ENCODE measurements at regions not wholly inside any gene's neighbourhood (a gene's known extent, or its start where the extent isn't known, plus 50 kb on each side); places are given as distances from the start of the nearest gene placed in this dataset.
A peak's percentile ranks its signal among the peaks of the same experiment; 100 is the strongest.

DNA sequence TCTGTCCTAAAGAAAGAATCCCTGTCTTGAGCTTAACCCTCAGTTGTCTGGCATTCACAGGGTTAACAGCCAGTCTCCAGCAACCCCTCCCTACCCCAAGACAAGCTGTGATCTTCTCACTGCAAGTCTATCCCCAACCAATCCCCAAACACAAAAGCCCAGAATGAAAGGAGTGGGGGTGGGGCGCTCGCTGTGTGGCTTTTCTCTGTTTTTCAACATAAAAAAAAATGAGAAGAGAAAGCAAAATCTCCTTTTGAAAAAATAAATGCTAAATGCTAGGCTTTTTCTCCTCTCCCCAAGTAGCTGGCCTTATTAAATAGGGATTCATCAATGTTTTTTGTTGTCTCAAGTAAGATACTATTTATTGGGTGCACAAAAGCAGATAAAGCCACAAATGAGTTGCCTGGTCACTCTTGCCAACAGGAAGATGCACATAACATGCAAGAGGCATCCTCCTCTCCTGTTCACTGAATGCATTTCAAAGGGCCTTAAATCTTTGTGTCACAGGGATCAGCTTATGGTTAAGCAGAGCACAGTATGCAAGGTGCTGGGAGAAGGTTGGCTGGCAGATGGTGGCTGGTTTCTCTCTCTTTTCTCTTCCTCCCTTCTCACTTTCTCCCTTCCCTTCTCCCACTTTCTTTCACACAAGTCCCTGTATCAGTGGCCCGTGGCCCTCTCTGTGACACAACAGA lies 225.6 kb downstream of the CMPK2 start:
- no peak for DNase-seq

DNA sequence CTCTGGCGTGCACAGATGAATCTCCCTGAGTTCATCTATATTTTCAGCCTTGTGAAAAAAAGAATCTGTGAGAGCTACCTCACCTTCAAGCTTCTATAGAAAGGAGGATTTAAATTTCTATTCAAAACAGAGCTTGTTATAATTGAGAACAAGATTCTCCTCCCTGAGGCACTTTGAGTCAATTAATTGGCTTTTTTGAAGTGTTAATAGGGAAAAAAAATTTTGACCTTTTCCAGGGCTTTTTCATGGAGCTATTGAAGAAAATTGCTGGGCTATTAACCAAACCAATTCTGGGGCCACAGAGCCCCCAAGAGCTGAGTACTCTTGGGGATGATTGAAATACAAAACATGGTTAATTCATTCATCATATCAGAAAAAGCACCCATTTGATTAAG lies 225.1 kb downstream of the CMPK2 start:
- DNase-seq = no peak

DNA sequence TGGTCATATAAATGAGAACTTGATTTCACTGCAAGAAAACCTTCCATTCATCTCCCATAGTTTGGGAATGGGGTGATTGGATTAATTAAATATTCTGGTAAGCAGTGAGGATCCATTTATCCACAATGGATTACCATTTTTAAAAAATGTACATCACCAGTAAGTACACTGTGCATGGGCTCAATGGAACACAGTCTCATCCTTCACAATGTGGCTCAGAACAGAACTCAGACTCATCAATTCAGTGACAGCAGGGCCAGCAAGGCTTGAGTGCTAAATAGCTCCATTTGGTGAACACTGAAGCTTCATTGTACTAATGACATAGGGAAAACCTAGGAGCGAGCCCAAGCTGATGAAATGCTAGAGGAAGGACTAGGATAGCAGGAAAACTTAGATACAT lies 223.8 kb downstream of the CMPK2 start:
- DNase-seq = no peak

DNA sequence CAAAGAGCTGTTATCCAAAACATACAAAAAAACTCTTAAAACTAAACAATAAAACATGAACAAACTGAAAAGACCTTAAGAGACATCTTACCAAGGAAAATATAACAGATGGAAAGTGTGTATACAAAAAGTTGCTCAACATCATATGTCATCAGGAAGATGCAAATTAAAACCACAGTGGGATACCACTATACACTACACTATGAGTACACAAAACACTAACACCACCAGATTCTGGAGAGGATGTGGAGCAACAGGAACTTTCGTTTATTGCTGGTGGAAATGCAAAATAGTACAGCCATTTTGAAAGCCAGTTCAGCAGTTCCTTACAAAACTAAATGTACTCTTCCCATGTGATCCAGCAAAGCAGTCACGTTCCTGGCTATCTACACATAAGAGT lies 221.4 kb downstream of the CMPK2 start:
- no peak for DNase-seq

DNA sequence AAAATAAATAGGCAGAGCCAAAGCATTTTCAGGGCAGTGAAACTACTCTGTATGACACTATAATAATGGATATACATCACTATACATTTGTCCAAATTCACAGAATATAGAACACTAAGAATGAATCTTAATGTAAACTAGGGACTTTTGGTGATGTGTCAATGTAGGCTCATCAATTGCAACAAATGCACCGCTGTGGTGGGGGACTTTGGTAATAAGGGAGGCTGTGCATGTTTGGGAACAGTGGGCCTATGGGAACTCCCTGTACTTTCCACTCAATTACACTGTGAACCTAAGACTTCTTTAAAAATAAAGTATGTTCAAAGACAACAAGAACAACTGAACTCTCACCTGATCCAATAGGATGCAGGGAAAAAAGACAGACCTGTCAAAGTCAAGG lies 220.7 kb downstream of the CMPK2 start:
- no peak for DNase-seq

DNA sequence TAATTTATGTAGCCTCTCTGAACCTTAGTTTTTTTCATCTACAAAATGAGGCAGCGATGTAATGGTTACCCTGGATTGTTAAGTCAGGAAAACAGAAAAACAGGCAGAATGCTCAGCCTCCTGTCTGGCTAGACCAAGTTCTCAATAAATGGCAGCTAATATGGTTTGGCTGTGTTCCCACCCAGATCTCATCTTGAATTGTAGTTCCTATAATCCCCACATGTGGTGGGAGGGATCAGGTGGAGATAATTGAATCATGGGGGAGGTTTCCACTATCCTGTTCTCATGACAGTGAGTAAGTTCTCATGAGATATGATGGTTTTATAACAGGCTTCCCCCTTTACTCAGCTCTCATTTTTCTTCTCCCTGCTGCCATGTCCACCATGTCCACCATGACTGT lies 220.0 kb downstream of the CMPK2 start:
- DNase-seq = no peak

DNA sequence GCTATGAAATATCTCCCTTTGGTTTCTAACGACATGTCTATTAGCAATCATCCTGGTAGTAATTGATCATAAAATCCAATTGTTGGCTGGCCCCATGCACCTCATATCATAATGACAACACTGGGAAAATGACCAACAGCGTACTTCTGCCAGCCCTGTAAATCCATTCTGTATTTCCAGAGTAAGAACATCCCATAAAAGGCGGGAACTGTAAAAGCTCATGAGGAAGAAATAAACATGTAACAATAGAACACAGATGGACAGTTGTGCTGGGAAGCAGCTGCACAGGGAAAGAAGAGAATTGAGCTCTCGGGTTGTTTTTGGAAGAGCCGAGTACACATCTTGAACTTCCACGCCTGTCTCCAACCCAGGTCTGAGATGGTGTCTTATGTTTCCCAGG lies 218.7 kb downstream of the CMPK2 start:
- DNase-seq = no peak

DNA sequence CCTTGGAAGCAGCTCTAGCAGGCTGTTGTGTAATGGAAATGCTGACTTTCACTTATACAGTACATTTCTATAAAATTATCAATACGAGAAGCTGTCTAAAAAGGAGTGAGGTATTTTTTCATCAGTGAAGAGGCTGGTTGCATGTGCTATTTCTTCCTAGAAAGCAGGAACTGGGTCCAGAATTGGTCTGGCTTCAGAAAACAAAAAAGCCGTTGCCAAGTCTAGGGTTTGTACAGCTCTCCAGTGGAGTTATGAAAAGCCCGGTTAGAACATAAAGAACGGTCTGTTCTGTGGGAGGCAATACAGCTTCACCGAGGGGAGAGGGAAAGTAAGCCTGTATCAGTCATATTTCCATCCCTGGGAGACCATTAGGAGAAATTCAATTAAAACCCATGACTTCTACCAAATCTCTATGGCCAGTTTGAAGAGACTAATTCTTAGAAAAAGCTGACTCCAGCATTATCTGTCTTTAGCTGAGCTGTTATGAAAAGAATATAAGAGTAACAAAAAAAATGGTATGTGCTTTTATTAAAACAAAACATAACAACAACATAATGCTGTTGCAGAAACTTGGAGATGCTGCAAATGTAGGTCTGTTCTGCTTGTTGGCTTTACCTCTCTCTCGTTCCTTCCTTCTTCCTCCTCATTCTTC lies 217.0 kb downstream of the CMPK2 start:
- no peak for DNase-seq

DNA sequence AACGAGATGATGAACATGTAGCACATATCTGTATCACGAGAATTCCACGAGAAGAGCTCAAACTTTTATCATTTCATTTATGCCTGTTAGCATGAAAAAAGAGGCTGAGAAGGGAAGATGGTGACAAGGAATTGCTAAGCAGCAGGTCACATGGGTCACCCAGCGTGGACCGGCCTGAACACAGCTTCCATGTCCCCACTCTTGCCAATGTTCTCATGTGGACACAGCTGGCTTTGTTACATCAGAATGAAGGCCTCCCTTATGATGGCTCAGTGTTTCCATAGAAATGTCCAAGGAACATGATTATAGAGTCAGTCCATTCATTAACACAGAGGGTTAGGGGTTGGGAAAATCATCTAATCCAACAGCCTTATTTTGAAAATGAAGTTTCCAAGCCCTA lies 215.4 kb downstream of the CMPK2 start:
- DNase-seq = no peak

DNA sequence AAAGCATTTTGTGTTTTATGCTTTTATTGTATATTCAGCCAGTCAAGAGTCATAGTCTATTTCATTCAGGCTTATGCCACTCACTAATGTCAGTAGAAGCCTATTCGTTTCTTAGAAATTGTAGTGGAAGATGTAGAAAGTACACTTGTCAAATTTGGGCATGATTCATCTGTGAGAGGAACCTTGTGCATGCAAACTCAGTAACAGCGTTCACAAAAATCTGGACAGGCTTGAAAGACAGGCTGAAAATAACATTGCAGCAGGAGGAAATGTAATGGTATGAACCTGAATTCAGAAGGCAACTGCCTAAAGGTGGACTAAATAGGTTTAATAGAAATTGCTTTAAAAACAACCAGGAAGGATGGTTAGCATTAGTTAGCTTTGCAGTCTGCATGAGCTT lies 213.5 kb downstream of the CMPK2 start:
- no peak for DNase-seq

DNA sequence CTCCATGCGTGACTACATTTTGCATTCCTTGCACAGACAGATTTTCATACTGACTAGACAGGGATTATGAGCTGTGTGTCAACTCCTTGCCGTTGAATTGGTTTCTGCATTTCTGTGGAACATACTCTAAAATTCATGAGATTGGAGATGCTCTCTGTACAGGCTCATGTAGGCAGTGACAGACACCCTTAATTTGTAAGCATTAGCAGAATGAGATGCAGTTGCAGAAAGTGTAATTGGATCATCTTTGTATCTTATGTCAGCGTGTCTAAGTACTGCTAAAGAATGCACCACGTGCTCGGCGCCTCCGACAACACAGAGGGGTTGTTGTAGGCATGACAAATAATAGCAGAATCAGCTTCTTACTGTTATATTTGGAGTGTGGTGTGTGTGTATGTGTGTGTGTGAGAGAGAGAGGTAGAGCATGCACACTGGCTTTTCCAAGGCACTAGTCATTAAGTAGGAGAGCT lies 212.4 kb downstream of the CMPK2 start:
- DNase-seq = peak; percentile 3

DNA sequence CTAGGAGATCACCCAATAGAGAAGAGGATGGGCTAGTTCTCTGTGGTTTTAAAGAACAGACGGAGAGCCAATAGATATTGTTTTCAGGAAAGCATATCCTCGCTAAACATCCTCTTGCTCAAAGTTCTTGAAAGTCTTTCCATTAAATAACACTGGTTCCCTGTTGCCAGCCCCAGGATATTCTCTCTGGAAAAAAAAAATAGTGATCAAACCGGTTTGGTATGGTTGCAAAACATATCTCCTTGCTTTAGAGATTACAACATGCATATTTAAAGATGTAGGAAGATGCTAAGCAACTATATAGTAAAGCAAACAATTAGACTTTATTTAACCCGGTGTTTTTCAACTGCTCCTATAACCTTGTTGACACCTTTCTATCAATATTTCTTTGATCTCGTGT lies 211.4 kb downstream of the CMPK2 start:
- DNase-seq = no peak

DNA sequence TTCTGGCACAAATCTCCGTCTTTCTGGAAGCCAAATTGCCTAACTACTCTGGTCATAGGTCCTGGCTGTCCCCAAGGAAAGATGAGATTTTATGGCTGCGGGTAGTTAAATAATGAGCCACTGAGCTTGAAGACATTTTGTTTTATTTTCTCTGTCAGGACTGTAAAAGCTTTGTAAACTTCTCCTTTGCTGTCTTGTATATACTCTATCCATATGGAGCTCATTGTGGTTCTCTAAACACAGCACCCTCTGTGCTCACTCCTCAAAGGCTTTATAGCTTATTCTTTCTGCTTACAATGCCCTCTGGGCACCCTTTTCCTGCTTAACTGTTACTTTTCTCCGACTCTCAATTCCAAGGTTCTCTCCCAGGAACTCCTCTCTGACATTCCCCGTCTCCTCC lies 209.1 kb downstream of the CMPK2 start:
- DNase-seq = no peak

DNA sequence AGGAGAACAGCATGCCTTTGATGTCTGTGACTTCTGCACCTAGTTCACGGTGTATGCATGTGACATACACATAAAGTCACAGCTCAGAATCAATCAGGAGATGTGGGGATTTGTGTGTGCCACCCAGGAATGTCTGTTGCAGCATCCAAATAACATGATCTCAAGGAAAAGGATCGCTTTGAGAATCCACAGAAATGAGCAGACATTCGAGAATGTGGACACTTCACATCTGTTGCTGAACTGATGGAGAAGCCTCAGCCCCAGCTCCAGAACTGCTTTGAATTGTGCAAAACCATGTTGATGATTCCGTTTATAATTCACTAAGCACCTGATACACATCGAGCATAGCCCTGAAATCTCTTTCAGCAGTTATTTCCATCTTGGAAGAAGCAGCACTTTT lies 208.6 kb downstream of the CMPK2 start:
- DNase-seq = no peak

DNA sequence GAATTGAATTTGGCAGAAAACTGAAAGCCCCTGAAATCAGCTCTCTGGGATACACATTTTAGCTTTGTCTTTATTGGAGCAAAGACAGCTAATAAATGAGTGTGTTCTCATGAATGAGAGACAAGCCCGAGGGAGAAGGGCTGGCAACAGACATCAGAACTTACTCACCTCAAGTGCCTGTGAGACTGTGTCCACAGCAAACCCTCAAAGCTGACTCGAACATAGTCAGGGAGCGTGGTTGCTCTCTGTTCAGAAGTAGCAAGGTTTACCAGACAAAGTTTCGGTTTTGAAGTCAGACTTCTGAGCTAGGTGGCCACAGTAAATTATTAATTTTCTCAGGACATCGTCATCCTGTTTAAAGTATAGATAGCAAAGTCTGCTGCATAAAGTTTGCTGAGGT lies 207.9 kb downstream of the CMPK2 start:
- DNase-seq = no peak

DNA sequence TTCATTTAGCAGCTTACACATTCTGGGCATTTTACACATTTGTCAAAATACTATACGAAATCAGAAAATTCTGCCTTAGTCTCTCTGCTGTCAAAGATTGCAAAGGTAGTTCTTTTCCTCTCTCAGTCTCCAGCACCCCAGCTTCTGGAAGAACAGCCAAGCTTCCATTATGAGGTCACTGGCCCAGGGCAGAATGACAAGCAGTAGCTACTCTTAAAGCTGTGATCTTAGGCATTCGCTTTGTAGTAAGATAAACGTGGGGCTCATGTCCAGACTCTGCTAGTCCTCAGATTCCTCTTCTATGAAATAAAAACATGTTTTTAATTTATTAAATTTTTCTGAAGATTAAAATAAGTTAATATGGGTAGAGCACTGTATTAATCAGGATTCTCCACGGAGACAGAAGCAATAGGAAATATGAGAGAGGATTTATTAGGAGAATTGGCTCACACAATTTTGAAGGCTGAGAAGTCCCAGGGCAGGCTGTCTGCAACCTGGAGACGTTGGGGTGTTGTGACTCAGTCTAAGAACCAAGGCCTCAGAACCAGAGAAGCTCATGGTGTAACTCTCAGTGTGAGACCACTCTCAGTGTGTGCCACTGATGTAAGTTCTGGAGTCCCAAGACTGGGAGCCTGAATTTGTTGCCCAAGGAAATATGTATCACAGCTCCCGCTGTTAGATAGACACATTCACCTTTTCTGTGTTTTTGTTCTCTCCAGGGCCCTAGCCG lies 201.2 kb downstream of the CMPK2 start:
- DNase-seq = no peak

DNA sequence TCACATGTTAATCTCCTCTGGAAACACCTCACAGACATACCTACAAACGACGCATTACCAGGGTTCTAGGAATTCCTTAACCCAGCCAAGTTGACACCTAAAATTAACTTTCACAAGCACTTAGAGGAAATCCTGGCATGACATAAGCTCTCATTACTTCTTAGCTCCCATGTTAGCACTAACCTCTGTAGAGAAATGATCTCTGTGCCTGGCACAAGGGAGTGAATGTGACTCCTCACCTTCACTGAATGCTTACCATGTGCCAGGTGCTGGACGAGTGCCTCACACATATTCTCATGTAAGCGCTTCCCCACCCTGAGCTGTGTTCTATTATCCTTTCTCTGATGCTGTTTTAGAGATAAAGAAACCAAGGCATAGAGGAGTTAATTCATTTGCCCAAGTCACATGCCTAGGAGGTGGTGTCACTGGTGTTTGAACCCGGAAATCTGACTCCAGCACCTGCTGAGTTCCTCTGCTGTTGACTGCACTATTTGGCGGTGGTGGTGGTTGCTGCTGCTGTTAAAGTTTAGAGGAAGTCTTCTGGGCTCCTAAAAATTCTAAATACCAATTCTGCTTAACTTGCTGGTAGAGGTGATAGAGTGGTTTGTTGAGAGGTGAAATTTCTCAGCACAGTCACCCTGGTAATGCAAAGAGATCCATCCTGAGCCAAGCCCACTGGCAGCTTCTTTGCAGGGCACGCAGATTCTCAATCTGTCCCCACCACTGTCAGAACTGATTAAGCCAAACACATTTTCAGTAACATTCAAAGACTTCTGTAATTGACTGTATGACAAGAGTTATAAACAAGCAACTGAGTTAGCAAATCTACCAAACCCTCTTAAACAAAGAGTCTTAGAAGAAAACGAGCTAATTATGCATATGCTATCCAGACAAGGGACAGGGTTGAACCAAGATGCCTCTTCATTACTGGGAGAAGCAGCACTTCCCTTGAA lies 200.3 kb downstream of the CMPK2 start:
- no peak for DNase-seq

DNA sequence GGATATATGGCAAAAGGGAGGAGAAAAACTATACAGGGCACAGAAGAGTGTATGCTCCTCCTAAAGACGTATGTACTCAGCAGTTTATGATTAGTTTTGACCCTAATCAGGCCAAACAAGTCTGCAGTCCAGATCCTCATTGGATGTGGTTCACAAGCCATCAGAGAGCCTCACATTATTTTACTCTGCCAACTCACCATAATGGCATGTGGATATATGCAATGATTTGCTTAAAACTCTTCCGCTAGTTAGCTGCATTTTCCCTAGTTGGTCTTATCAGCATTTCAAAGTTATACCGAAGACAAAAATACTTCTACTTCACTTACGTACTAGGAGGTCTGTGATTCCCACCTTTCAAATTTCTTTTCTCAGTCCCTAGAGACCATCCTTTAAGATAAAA lies 198.4 kb downstream of the CMPK2 start:
- DNase-seq = no peak

DNA sequence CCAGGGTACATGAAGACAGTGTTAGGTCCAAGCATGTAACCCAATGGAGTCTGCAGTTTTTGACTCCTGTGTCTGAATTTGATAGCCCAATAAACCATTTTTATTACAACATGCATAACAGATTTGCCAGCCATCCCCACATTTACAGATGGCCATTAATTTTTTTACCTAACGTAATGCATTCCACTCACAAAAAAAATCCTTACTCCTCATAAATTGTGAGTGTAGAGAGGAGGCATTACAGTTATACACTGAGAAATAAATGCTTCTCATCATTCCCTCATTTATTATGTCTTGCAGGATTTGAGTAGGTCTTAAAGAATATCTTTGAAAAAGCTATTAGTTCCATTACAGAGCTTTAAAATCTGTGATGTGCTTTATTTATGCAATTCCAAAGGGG lies 193.8 kb downstream of the CMPK2 start:
- DNase-seq = no peak

DNA sequence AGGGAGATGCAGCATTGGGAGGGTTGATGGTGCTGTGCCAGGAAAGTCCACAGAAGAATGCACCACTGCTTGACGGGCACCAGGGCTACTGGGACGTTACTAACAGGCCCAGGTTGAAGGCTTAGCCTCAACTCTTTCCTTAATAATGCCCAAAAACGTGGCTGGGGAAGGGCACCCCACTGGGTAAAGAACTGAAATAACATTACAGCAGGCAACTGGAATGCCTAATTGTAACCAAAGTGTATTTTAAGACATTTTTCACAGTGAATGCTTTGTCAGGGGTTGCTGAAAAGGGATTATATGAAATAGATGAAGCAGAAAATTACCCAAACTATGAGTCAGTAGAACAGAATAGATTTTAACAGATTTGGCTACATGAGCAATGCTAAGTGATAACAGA lies 191.3 kb downstream of the CMPK2 start:
- DNase-seq = no peak

DNA sequence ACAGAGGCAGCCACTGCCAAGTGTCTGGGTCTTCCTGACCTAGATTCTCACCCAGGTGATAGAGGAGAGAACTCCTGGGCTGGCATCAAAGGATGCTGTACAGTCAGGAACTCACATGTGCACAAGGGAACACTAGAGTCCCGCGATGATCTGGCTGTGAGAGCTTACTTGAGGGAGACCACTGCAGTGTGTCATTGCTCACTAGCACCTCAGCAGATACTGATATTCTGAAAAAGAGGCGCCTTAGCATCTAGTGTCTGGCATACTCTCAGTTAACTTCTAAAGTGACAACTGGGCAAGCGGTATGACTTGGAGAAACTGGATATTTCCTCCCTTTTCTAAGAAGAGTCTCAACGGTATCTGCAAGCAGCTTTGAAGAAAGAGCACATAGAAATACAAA lies 189.9 kb downstream of the CMPK2 start:
- no peak for DNase-seq

DNA sequence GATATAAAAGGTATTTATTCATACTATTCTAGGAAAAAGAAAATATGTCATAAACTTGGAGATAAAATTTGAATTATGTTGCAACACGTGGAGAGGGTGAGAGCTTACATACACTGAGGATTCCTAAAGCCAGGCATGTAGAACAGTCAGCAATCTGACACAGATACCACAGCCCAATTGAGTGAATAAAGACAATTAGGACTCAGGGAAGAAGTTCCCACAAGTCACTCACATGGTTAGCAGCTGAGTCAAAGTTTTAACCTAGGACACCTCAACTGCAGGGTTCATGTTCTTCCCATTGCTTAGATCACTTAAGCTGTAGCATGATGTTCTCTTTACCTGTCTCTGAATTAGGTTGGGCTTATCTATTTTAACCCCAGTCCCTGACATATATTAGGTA lies 189.5 kb downstream of the CMPK2 start:
- no peak for DNase-seq

DNA sequence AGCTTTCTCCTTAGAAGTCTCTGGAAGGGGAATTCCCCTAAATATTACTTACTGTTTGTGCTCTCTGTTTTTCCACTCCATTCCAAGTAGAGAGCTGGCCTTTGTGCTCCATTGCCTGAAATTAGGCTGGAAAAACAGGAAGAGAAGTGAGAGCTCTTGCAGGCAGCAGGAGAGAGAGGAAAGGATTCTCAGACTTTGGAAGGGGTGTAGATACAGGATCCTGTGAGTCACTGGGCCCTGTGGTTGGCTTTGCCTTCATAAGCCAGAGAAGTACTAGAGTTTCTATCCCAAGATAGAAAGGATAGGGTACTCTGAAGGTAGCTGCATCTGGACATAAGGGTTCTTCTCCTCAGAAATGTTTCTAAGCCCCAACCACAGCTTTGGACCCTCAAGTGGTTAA lies 188.9 kb downstream of the CMPK2 start:
- no peak for DNase-seq

All from right kidney (tissue), 1 donor.